ENCODE measurements at regions not wholly inside any gene's neighbourhood (a gene's known extent, or its start where the extent isn't known, plus 50 kb on each side); places are given as distances from the start of the nearest gene placed in this dataset.
"Not testable (repeated sequence)": the region's sequence is repeated elsewhere in the genome, so short reads cannot be mapped to it uniquely, and the experiment has no call there.

DNA sequence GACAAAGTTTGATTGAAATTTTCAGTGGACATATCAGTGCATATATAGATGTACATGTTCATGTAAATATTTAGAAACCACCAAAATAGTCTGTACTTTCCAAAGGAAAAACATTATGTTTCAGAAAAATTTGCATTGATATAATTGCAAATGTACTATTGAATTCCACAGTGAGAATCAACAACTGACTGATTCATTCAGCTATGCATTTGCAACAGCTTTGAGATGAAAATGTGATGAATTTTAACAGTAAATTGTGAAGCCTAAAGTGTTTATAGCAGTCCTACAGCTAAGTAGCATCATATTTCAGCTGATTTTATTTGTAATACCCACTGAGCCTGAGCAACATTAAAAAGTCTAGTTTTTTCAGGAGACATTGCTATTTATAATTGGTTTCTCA is 1647.4 kb upstream of the DDX18 start:
- no peak overlapping the region for H4K8ac ChIP-seq (ENCODE audit: low read depth, low read length)
- H2AFZ ChIP-seq (ENCODE audit: insufficient read depth, low read length, poor library complexity): no peak overlapping the region
- no peak overlapping the region for H2BK120ac ChIP-seq (ENCODE audit: insufficient read depth, low read length, poor library complexity)
- no peaks in the 10 kb centered on the region for H3K4me1 ChIP-seq (ENCODE audit: control insufficient read depth in 1 of 2, insufficient read depth in 2 of 2, low read length in 2 of 2)
- no peak overlapping the region for H3K4ac ChIP-seq (ENCODE audit: low read depth, low read length)
- H3K9ac ChIP-seq (ENCODE audit: low read length): no peak overlapping the region
- no peak for DNase-seq
- H3K79me1 ChIP-seq (ENCODE audit: low read length): no peaks in the 10 kb centered on the region
- no peak overlapping the region for H4K91ac ChIP-seq (ENCODE audit: low read depth, low read length)
- H4K12ac ChIP-seq (ENCODE audit: low read depth, low read length): no peak overlapping the region
- no peaks in the 10 kb centered on the region for H3K27me3 ChIP-seq (ENCODE audit: insufficient read depth, low read length)
- H3K36me3 ChIP-seq (ENCODE audit: control insufficient read depth in 1 of 2, insufficient read depth in 2 of 2, low read length in 2 of 2): no peaks in the 10 kb centered on the region
- peaks cover 2% of the 10 kb centered on the region for H3K9me3 ChIP-seq (ENCODE audit: insufficient read depth, low read depth, low read length)
- no peak overlapping the region for H3K14ac ChIP-seq (ENCODE audit: low read length)
- no peaks in the 10 kb centered on the region for H3K79me2 ChIP-seq (ENCODE audit: control insufficient read depth, insufficient read depth, low read length, poor library complexity)
- no peak overlapping the region for H3K4me3 ChIP-seq (ENCODE audit: low read depth, low read length)
- H3K27ac ChIP-seq (ENCODE audit: low read depth, low read length): no peak overlapping the region
- no peak overlapping the region for H3K23ac ChIP-seq (ENCODE audit: low read length)
- H3K18ac ChIP-seq (ENCODE audit: low read length): no peak overlapping the region
- no peak overlapping the region for H2BK12ac ChIP-seq (ENCODE audit: low read length)
- H2AK5ac ChIP-seq (ENCODE audit: low read length): no peak overlapping the region
- no peak overlapping the region for H3K4me2 ChIP-seq (ENCODE audit: low read length)
- no peak overlapping the region for H2BK5ac ChIP-seq (ENCODE audit: low read depth, low read length, poor library complexity)

DNA sequence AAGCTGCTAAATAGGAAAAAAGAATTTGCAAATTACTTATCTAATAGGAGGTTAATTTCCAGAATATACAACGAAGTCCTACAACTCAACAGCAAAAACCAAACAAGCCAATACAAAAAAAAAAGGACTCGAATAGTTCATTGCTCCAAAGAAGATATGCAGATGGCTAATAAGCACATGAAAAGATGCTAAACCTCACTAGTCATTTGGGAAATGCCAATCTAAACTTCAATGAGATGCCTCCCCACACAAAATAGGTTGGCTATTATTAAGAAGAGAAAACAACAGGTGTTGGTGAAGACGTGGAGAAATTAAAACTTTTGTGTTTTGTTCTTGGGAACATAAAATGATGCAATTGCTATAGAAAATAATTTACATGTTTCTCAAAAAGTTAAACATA is 1634.4 kb upstream of the DDX18 start:
- Histone ChIP-seq H3K27me3 (ENCODE audit: insufficient read depth, low read length) (no peaks in the 10 kb centered on the region), H3K4me3 (ENCODE audit: low read depth, low read length) (no peak overlapping the region), H3K4me2 (ENCODE audit: low read length) (no peak overlapping the region), H3K18ac (ENCODE audit: low read length) (no peak overlapping the region), H4K91ac (ENCODE audit: low read depth, low read length) (no peak overlapping the region), H3K79me1 (ENCODE audit: low read length) (no peaks in the 10 kb centered on the region), H3K4me1 (ENCODE audit: control insufficient read depth in 1 of 2, insufficient read depth in 2 of 2, low read length in 2 of 2) (no peaks in the 10 kb centered on the region), H4K8ac (ENCODE audit: low read depth, low read length) (no peak overlapping the region), H3K9me3 (ENCODE audit: insufficient read depth, low read depth, low read length) (no peaks in the 10 kb centered on the region), H2BK120ac (ENCODE audit: insufficient read depth, low read length, poor library complexity) (no peak overlapping the region), H3K79me2 (ENCODE audit: control insufficient read depth, insufficient read depth, low read length, poor library complexity) (no peaks in the 10 kb centered on the region), H3K23ac (ENCODE audit: low read length) (no peak overlapping the region), H3K27ac (ENCODE audit: low read depth, low read length) (no peak overlapping the region), H3K36me3 (ENCODE audit: control insufficient read depth in 1 of 2, insufficient read depth in 2 of 2, low read length in 2 of 2) (no peaks in the 10 kb centered on the region), H2BK12ac (ENCODE audit: low read length) (no peak overlapping the region), H2BK5ac (ENCODE audit: low read depth, low read length, poor library complexity) (no peak overlapping the region), H3K14ac (ENCODE audit: low read length) (no peak overlapping the region), H3K4ac (ENCODE audit: low read depth, low read length) (no peak overlapping the region), H4K12ac (ENCODE audit: low read depth, low read length) (no peak overlapping the region), H2AK5ac (ENCODE audit: low read length) (no peak overlapping the region), H3K9ac (ENCODE audit: low read length) (no peak overlapping the region), H2AFZ (ENCODE audit: insufficient read depth, low read length, poor library complexity) (no peak overlapping the region)
- DNase-seq: no peak
- no CpG with 5 or more reads among the region's 3 CpGs for WGBS (ENCODE audit: extremely low coverage, insufficient coverage, insufficient read length)

DNA sequence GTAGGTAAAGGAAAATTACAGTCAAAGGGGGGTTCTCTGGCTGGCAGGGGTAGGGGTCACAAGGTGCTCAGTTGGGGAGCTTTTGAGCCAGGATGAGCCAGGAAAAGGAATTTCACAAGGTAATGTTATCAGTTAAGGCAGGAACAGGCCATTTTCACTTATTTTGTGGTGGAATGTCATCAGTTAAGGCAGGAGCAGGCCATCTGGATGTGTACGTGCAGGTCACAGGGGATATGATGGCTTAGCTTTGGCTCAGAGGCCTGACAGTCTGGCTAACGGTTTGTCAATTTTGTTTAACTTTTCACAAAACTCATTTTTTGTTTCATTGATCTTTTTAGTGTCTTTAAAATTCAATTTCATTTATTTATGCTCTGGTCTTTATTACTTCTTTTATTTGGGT is 1623.8 kb upstream of the DDX18 start:
- H3K79me1 ChIP-seq (ENCODE audit: low read length); H2AK5ac ChIP-seq (ENCODE audit: low read length); H3K14ac ChIP-seq (ENCODE audit: low read length); H4K12ac ChIP-seq (ENCODE audit: low read depth, low read length); H3K9ac ChIP-seq (ENCODE audit: low read length); H2AFZ ChIP-seq (ENCODE audit: insufficient read depth, low read length, poor library complexity); H3K79me2 ChIP-seq (ENCODE audit: control insufficient read depth, insufficient read depth, low read length, poor library complexity); H2BK120ac ChIP-seq (ENCODE audit: insufficient read depth, low read length, poor library complexity); H3K4me2 ChIP-seq (ENCODE audit: low read length); H4K91ac ChIP-seq (ENCODE audit: low read depth, low read length); H3K4ac ChIP-seq (ENCODE audit: low read depth, low read length); H3K36me3 ChIP-seq (ENCODE audit: control insufficient read depth in 1 of 2, insufficient read depth in 2 of 2, low read length in 2 of 2); H3K4me3 ChIP-seq (ENCODE audit: low read depth, low read length); H3K9me3 ChIP-seq (ENCODE audit: insufficient read depth, low read depth, low read length); H2BK5ac ChIP-seq (ENCODE audit: low read depth, low read length, poor library complexity); H3K23ac ChIP-seq (ENCODE audit: low read length); H3K4me1 ChIP-seq (ENCODE audit: control insufficient read depth in 1 of 2, insufficient read depth in 2 of 2, low read length in 2 of 2); H3K27me3 ChIP-seq (ENCODE audit: insufficient read depth, low read length); H4K8ac ChIP-seq (ENCODE audit: low read depth, low read length); DNase-seq; H2BK12ac ChIP-seq (ENCODE audit: low read length); H3K27ac ChIP-seq (ENCODE audit: low read depth, low read length); H3K18ac ChIP-seq (ENCODE audit: low read length): not testable (repeated sequence)
- no CpG with 5 or more reads among the region's 2 CpGs for WGBS (ENCODE audit: extremely low coverage, insufficient coverage, insufficient read length)

DNA sequence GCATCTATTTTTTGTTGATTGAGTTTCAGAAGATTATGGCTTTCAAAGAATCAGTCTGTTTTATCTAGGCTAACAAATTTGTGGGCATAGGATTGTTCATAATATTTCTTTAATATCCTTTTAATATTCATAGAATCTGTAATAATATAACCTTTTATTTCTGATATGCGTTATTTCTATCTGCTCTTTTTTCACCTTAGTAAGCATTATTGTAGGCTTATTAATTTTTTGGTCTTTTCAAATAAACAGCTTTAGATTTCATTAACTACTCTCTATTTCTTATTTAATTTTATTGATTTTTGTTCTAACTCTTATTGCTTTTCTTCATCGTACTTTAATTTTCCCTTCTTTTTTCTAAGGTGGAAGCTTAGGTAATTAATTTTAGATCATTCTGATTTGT is 1614.4 kb upstream of the DDX18 start:
- H2BK12ac ChIP-seq (ENCODE audit: low read length): no peak overlapping the region
- WGBS (ENCODE audit: extremely low coverage, insufficient coverage, insufficient read length): no CpG with 5 or more reads among the region's 2 CpGs
- H3K79me2 ChIP-seq (ENCODE audit: control insufficient read depth, insufficient read depth, low read length, poor library complexity): no peaks in the 10 kb centered on the region
- no peak overlapping the region for H3K27ac ChIP-seq (ENCODE audit: low read depth, low read length)
- peaks cover 7% of the 10 kb centered on the region for H3K9me3 ChIP-seq (ENCODE audit: insufficient read depth, low read depth, low read length)
- no peak overlapping the region for H4K91ac ChIP-seq (ENCODE audit: low read depth, low read length)
- no peak overlapping the region for H3K4me2 ChIP-seq (ENCODE audit: low read length)
- no peak overlapping the region for H2BK120ac ChIP-seq (ENCODE audit: insufficient read depth, low read length, poor library complexity)
- H2AK5ac ChIP-seq (ENCODE audit: low read length): no peak overlapping the region
- H4K12ac ChIP-seq (ENCODE audit: low read depth, low read length): no peak overlapping the region
- no peak overlapping the region for H3K4ac ChIP-seq (ENCODE audit: low read depth, low read length)
- no peak overlapping the region for H2AFZ ChIP-seq (ENCODE audit: insufficient read depth, low read length, poor library complexity)
- no peaks in the 10 kb centered on the region for H3K4me1 ChIP-seq (ENCODE audit: control insufficient read depth in 1 of 2, insufficient read depth in 2 of 2, low read length in 2 of 2)
- DNase-seq: no peak
- no peaks in the 10 kb centered on the region for H3K36me3 ChIP-seq (ENCODE audit: control insufficient read depth in 1 of 2, insufficient read depth in 2 of 2, low read length in 2 of 2)
- H3K27me3 ChIP-seq (ENCODE audit: insufficient read depth, low read length): no peaks in the 10 kb centered on the region
- H3K9ac ChIP-seq (ENCODE audit: low read length): no peak overlapping the region
- H3K23ac ChIP-seq (ENCODE audit: low read length): no peak overlapping the region
- no peak overlapping the region for H3K18ac ChIP-seq (ENCODE audit: low read length)
- no peak overlapping the region for H4K8ac ChIP-seq (ENCODE audit: low read depth, low read length)
- no peak overlapping the region for H3K4me3 ChIP-seq (ENCODE audit: low read depth, low read length)
- no peak overlapping the region for H2BK5ac ChIP-seq (ENCODE audit: low read depth, low read length, poor library complexity)
- H3K79me1 ChIP-seq (ENCODE audit: low read length): no peaks in the 10 kb centered on the region
- no peak overlapping the region for H3K14ac ChIP-seq (ENCODE audit: low read length)

DNA sequence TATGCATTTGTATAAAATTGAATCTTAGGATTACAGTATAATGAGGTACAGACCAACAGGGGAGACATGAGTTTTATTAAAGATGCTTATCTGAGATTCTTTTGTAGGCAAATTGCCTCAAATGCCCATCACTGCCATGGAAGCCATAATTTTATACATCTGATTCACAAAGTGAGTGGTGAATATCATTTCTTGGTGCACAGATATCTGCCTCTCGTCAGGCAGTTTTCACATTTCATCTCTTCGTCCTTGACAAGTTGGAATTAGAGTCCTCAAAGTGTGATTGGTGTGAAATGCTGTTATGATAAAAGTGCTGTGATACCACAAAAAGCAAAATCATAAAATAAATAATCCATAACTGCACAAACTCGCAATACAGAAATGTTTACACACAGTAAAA is 1602.8 kb upstream of the DDX18 start:
- Histone ChIP-seq H4K8ac (ENCODE audit: low read depth, low read length) (no peak overlapping the region), H3K4me2 (ENCODE audit: low read length) (no peak overlapping the region), H2AK5ac (ENCODE audit: low read length) (no peak overlapping the region), H3K4me3 (ENCODE audit: low read depth, low read length) (no peak overlapping the region), H3K23ac (ENCODE audit: low read length) (no peak overlapping the region), H4K91ac (ENCODE audit: low read depth, low read length) (no peak overlapping the region), H3K79me2 (ENCODE audit: control insufficient read depth, insufficient read depth, low read length, poor library complexity) (no peaks in the 10 kb centered on the region), H3K27ac (ENCODE audit: low read depth, low read length) (no peak overlapping the region), H3K9me3 (ENCODE audit: insufficient read depth, low read depth, low read length) (no peaks in the 10 kb centered on the region), H2BK5ac (ENCODE audit: low read depth, low read length, poor library complexity) (no peak overlapping the region), H2BK120ac (ENCODE audit: insufficient read depth, low read length, poor library complexity) (no peak overlapping the region), H3K9ac (ENCODE audit: low read length) (no peak overlapping the region), H3K18ac (ENCODE audit: low read length) (no peak overlapping the region), H3K36me3 (ENCODE audit: control insufficient read depth in 1 of 2, insufficient read depth in 2 of 2, low read length in 2 of 2) (no peaks in the 10 kb centered on the region), H2BK12ac (ENCODE audit: low read length) (no peak overlapping the region), H3K79me1 (ENCODE audit: low read length) (no peaks in the 10 kb centered on the region), H3K27me3 (ENCODE audit: insufficient read depth, low read length) (no peaks in the 10 kb centered on the region), H3K4ac (ENCODE audit: low read depth, low read length) (no peak overlapping the region), H2AFZ (ENCODE audit: insufficient read depth, low read length, poor library complexity) (no peak overlapping the region), H3K4me1 (ENCODE audit: control insufficient read depth in 1 of 2, insufficient read depth in 2 of 2, low read length in 2 of 2) (no peaks in the 10 kb centered on the region), H4K12ac (ENCODE audit: low read depth, low read length) (no peak overlapping the region), H3K14ac (ENCODE audit: low read length) (no peak overlapping the region)
- DNase-seq: no peak
- no CpG with 5 or more reads among the region's 3 CpGs for WGBS (ENCODE audit: extremely low coverage, insufficient coverage, insufficient read length)

All from trophoblast cell (in vitro differentiated cells and primary cell).